ENCODE measurements at regions not wholly inside any gene's neighbourhood (a gene's known extent, or its start where the extent isn't known, plus 50 kb on each side); places are given as distances from the start of the nearest gene placed in this dataset.

DNA sequence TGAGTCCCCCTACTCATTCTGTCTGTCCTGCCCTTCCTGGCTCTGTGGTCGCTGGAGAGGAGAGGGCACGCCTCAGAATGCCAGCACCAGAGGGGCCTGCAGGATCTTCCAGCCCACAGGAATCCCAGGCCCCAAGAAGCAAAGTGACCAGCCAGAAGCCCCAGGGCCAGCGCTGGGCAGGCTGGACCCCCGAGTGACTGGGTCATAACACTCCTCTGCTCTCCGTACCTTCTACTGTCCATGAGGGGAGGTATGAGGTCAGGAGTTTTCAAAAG lies 102.6 kb upstream of the GPR26 start:
- DNase-seq (ENCODE audit: low spot score in 2 of 2) = no peak

DNA sequence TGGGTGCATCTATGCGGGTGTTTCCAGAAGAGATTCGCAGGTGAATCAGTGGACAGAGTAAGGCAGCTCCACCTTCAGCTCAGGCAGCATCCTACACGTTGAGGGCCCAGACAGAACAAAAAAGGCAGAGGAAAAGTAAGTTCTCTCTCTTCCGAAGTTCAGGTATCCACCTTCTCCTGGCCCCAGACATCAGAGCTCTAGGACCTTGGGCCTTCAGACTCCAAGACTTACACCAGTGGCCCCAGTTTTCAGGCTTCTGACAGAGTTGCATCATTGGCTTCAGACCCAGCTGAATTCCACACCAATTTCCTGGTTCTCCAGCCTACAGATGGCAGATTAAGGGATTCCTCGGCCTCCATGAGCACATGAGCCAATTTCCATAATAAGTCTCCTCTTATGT lies 102.2 kb upstream of the GPR26 start:
- no peak for DNase-seq (ENCODE audit: low spot score in 2 of 2)
- no peak for FAIRE-seq

More for the DNA sequence above, 102.6 kb upstream of the GPR26 start:
- no peak for FAIRE-seq

DNA sequence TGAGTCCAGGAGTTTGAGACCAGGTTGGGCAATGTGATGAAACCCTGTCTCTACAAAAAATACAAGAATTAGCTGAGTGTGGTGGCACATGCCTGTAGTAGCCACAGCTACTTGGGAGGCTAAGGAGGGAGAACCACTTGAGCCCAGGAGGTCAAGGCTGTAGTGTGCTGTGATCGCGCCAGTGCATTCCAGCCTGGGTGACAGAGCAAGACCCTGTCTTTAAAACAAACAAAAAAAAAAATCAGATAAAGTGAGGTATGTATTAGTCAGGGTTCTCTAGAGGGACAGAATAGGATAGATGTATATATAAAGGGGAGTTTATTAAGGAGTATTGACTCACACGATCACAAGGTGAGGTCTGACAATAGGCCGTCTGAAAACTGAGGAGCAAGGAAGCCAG lies 101.5 kb upstream of the GPR26 start:
- DNase-seq (ENCODE audit: low spot score in 2 of 2) (no peak), FAIRE-seq (no peak)

DNA sequence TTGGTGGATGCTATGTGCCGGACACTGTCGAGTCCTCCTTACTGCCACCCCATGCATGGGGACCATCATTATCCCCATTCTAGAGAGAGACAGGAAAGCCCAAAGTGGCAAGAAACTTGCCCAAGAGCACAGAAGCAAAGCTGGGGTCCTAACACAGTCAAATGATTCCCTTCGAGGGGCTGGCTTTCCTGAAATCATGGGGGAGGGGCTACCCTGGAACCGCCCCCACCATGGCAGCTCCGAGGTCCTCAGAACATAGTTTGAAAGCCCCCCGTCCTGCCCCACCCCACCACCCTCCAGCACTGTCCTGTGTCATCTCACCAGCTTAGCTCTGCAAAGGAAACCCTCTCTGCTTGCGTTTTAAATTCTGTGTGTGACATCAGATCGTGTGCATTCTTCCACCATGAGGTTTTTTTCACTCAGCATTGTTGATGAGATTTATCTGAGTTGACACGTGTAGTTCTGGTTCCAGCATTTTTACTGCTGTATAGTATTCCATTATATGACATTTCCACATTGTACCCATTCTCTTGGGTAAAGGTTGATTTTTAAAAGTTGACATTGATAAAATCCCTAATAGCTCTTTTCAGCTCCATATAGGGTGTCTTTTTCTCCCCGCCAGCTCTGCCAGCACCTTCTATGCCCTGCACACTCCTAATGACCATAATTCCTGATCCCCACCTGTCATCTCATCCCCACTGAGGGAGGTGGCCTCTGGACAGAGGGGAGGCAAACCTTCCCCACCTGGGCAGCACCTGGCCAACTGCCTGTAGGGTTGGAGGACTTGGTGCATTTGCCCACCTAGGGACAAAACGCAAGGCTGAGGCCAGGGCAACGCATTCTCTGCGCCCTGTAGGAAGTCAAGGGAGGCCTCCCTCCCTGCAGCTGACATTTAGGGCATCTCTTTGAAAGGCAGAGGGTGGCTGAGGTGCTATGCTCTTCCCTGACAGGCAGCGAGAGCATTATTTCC lies 100.2 kb upstream of the GPR26 start:
- FAIRE-seq (no peak), DNase-seq (ENCODE audit: low spot score in 2 of 2) (no peak)

DNA sequence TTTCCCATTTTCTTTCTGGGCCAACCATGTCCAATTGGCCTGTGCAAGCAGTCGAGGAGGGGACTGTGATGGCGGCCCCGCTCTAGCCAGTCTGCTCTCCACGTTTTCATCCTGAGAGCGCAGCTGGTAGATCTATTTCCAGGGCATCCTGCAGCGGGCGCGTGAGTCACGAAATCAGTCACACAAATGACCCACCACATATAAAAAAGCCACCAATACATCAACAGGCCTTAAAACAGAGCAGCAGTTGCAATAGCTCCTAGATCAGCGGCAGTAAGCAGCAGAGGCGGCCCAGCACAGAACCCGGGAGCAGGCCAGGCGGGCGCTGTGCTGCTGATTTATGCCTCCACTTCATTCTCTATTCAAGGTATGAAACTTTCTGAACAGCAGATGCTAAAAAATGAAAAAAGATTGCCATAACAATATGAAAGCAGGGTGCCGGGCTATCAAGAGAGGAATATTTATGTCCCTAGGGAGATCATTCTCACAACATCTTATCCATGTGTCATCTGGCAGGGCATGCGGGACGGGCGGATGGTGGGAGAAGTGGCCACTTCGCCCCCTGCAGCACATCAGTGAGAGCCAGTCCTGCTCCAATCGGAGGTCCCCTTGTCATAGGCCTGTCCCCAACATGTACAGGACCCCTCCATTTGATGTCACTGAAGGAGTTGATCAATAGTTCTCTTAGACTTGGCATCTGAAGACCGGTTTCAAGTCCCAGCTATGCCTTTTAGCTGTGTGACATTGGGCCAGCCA lies 98.0 kb upstream of the GPR26 start:
- DNase-seq (ENCODE audit: low spot score in 2 of 2) (no peak), FAIRE-seq (no peak)

DNA sequence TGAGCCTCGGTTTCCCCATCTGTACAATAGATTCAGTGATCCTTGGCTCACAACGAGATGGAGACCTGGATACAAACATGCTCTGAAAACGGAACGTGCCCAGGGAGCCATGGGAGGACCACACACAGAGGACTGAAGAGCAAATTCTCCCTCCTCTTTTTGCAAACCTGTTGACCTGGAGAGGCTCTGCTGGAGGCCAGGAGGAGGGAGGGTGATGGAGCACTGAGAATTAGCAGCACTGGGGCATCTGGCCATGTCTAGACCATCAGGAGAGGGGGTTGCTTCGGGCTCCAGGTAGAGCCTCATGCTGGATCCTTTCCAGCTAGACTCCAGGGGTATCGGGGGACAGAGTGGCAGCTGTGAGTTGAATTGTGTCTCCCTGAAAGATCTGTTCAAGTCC lies 97.4 kb upstream of the GPR26 start:
- DNase-seq (ENCODE audit: low spot score in 2 of 2) = no peak
- no peak for FAIRE-seq

DNA sequence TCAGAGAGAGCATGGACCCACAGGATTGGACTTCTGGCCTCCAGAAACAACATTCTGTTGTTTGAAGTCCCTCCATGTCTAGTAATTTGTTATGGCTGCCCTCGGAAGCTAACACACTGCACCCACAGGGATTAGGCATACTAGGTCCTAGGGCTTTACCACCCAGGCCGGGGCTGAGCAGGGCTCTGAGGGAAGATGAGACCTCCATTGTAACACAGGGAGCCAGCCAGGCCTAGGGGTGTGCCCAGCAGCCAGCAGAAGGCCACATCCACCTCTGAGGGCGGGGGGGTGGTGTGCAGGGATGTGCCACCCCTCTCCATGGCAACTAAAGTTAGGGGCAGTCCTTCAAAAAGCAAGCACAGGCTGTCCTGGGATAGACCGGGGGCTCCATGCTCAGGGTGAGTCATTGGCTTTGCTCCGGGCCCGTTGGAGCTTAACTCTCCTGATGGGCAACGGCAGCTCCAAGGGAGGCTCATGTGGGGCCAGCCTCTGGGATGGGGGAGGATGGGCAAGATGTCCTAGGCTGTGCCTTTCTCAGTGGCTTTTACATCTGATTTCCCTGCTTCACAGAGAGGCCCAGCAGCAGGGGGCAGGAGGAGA lies 96.6 kb upstream of the GPR26 start:
- no peak for DNase-seq (ENCODE audit: low spot score in 2 of 2)
- no peak for FAIRE-seq

DNA sequence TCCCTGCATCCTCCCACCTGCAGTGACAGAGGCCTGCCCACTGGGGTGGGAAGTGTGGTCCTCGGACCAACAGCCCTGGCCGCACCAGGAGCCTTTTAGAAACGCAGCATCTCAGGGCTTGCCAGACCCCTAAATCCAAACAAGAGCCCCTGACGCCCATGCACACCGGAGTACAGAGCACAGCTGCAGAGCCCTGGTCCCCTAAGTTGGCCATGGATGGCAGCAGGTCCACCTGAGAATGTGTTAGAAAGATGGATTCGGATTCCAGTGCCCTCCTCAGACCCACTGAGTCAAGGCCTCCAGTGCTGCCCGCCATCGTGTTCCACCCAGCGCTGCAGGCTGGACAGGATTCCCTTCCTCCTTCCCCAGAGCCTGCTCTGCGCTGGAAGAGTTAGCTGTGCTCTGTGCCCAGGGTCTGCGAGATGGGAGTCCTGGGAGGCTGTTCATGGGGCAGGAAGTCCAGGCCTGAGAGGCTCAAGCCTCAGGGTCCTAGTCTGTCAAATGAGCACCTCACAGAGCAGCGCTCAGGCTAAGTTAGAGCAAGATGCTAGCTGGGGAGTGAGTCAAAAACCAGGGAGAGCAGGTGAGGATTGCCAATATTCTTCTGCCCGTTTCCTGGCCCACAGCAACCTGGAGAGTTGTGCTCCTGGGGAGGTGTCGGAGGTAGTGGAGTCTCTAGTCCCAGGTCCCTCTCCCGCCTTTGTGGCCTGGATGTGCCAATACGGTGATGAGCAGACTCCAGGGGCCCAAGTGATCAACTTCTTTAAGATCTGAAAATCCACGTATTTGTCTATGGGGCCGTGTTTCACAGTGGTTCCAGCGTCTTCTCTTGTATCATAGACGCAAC lies 95.9 kb upstream of the GPR26 start:
- DNase-seq (ENCODE audit: low spot score in 2 of 2) = no peak
- FAIRE-seq = no peak

DNA sequence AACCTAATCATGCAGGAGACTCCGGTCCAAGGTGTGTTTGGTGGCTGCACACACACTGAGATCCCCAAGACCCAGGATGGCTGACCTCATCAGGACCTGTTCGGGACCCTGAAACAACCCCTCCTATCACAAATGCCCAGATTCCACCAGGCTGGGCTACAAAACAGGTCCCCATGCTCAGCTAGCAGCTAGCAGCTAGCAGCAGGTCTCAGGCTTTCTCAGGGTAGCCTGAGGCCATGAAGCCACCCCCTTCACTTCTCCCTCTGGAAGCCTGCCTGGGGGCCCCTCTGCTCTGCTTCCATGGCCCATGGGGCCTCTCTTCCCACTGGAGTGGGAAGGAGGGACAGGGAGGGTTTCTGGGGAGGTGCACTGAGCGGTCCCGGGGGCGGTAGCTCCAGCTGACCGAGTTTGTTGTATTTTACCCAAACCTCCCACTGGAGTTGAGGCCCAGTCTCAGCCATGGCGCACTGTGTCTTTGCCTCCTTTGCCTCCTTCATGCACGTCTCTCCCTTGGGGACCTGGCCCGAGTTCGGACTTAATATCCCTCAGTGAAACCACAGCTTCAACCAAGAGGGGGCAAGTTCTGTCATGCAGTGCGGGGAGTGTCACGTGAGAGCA lies 95.1 kb upstream of the GPR26 start:
- DNase-seq (ENCODE audit: low spot score in 2 of 2) (no peak), FAIRE-seq (no peak)

DNA sequence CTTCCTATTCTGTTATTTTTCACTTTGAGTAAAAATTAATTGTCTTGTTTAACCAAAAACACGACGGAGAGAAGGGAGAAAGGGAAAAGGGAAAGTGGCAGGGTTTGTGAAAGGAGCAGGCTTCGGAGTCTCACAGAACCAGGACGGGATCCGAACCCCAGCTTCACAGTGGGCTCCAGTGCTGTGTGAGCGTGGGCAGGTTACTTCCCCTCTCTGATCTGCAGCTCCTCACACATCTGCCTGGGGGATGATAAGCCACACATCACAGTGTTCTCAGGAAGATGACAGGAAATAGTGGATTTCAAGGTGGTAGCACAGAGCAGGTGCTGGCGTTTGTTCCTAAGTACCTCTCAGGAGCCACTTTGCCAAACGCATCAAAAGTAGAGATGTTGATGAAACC lies 94.2 kb upstream of the GPR26 start:
- FAIRE-seq (no peak), DNase-seq (ENCODE audit: low spot score in 2 of 2) (no peak)

DNA sequence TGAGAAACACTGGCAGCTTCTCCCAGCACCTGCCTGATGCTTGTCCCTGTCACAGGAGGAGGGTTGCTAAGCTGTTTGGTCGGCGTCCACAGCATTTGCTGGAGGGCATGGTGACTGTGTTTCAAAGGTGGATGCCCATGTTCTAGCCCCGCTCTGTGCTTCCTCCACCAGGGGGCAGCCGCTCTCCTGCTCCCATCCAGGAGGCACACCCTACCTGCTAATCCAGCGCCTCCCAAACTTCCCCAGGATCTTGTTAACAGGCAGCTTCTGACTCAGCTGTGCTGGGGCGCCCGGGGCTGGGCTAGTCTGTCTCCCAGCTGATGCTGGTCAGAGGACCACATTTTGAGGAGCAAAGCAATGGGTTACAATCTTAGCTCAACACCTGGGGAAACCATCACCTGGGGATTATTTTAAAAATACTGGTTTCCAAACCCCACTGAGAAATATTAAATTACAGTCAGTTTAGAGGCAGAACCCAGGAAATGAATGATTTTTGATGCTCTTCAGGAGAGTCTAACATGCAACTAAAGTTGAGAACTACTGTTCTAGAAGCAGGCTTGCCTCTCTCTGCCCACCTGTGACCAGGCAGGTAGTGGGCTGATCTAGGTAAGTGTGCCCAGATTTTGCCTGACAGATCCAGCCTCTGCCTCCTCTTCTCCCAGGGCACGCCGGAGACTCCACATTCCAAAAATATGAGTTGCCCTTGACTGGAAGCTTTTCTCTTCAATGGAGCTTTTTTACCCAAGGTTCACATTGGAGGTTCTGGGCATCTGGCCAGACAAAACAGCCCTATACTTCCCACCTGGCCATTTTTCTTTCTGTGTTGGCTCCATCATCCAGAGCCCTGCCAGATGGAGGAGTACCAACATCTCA lies 92.7 kb upstream of the GPR26 start:
- DNase-seq (ENCODE audit: low spot score in 2 of 2) = no peak
- FAIRE-seq = no peak

DNA sequence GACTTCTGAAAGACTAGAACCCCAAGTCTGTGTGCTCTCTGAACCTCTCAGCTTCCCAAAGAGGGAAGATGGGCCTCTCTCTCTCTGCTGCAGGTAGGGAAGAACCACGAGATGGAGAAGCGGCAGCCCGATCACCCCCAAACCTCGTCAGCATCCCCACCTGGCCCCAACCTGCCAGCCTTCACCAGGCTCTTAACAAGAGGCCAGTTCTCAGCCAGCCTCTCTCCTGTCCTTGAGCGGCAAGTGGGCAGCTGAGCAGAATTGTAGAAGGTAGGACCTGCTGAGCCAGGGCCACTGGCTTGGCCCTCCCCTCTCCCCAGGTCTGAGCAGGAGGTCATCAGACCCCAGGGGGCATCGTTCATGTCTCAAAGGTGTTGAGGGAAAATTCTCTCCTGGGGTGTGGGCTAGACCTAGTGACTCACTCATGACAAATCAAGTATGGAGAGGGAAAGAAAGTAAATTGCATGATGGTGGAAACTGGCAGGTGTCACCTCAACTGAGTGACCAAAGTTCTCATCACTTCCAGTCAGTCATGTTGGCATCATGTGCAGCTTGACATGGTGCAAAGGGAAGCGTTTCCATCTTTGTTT lies 92.0 kb upstream of the GPR26 start:
- FAIRE-seq = no peak
- DNase-seq (ENCODE audit: low spot score in 2 of 2) = no peak

DNA sequence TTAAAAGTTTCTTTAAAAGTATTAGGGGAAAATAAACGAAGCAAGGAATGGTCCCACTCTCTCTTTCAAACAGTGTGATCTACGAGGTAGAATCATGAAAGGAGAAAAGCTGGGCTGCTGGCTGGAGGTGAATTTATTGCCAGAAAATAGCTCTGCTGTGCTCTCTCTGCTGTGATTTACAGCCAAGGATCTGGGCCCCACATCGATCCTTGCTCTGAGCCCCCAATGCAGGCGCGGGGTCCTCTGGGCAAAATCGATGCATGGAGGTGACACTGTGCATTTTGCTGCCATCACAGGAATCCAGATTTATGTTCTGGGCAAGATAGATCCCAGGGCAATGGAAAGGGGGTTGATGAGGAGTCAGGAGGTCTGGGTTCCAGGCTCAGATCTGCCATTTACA lies 91.0 kb upstream of the GPR26 start:
- no peak for DNase-seq (ENCODE audit: low spot score in 2 of 2)
- FAIRE-seq = no peak

DNA sequence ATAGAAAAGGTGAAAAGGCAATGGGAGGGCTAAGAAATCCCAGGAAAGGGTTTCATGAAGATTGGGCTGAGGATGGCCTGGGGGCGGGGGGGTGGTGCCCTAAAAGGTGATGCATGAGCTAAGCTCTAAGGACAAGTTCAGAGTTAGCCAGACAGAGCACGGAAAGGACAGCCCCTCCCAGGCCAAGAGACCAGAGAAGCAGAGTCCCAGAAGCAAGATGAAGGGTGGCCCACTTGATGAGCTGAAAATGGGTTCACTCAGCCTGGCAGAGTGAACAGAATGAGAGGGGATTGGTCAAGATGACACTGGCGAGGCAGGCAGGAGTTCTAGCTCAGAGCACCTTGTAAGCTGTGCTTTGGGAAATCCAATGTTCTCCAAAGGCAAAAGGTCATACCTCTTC lies 89.4 kb upstream of the GPR26 start:
- no peak for DNase-seq (ENCODE audit: low spot score in 2 of 2)
- FAIRE-seq = no peak

DNA sequence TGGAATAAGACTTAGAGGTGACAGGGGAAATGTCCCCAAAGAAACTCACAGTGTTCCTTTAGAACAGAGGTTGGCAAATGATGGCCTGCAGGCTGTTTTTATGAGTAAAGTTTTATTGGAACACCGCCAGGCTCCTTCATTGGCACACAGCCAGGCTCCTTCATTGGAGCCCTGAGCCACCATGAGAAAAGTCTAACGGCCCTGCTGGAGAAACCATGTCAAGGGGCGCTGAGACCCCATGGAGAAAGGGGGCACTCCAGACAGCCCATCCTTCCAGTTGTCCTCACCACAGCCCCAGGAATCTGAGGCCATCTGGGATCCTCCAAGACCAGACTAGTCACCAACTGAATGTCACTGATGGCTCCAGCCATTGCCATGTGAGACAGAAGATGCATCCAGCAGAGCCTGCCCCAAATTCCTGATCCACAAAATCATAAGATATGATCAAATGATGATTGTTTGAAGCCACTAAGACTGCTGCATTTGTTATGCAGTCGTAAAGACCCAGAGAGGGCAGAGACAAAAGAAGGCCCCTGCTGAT lies 88.2 kb upstream of the GPR26 start:
- DNase-seq (ENCODE audit: low spot score in 2 of 2) (no peak), FAIRE-seq (no peak)

DNA sequence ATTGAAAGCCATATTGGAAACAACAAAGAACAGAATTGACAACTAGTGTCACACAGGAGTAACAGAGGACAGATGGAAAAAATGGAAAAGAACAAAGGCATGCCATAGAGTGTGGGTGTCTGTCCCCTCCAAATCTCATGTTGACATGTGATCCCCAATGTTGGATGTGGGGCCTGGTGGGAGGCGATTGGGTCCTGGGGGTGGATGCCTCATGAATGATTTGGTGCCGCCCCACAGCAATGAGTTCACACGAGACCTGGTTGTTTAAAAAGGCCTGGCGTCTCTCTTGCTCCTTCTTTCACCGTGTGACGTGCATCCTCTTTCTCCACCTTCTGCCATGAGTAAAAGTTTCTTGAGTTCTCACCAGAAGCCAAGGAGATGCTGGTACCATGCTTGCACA lies 87.4 kb upstream of the GPR26 start:
- FAIRE-seq (no peak), DNase-seq (ENCODE audit: low spot score in 2 of 2) (no peak)

DNA sequence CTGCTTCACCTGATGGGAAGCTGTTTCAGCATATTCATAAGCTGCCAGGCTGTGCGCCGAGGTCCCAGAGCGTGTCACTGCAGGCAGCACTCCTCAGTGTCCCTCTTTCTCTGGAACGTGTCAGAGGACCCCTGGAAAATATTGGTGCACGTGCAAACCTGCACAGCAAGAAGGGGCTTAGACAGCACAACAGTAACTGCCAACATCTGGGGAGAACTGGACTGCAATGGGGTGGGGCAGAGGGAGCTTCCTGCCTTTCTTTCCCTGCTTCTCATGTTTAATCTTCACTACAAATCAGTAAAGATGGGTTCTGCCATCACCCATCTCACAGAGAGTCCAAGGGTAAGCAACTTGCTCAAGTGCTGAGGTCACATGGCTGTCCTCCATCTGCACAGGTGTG lies 86.5 kb upstream of the GPR26 start:
- no peak for FAIRE-seq

DNA sequence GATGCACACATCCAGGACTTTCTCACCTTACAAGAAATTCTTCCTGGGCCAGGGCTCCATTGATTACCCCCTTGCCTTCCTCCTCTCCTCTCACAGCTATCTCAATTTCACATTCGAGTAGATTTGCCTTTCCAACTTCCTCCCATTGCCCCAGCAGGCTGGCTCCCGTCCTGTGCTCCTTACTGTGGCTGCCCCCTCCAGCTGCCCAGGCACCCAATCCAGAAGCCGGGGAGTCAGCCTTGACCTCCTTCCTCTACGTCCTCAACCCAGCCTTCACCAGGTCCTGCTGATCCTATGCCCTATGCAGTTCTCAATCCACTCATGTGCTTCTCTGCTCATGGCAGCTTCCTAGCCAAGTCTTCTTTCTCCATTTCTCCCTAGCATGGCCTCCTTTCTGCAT lies 85.7 kb upstream of the GPR26 start:
- FAIRE-seq = no peak
- DNase-seq (ENCODE audit: low spot score in 2 of 2) = no peak

More for the DNA sequence above, 86.5 kb upstream of the GPR26 start:
- DNase-seq (ENCODE audit: low spot score in 2 of 2) = no peak

DNA sequence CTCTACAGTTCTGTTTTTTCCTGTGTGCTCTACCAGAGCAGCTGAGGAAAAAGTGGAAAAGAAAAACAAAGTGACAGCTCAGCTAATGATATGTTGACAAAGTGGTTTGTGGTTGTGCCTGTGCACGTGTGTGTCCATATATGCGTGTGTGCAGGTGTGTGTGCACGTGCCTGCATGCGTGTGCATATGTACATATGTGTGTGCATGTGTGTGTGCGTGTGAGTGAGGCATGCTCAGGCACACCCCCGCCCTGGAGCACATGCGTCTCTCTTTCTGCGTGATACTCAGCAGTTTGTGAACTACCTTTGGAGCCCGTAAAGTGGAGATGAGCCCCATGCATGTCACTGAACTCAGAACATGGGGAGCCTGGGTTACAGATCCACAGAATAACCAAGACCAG lies 84.5 kb upstream of the GPR26 start:
- DNase-seq (ENCODE audit: low spot score in 2 of 2) (no peak), FAIRE-seq (no peak)

Measured in frontal cortex (tissue), 3 donors.